Suprapubic skin (tissue), 4 donors: ENCODE measurements at regions not wholly inside any gene's neighbourhood (a gene's known extent, or its start where the extent isn't known, plus 50 kb on each side); places are given as distances from the start of the nearest gene placed in this dataset.

Experiments used
- DNase-seq, 2 donors: peaks; one replicate each; pipeline ENCODE4 v3.0.0-alpha.2; 2019; ENCODE audit warnings: low spot score in 2 of 2
- H3K27ac ChIP-seq: fragments of 200-600 bp; sonication (generic); one replicate; pipeline ENCODE4 v1.5.1; 2019
- H3K27me3 ChIP-seq: fragments of 200-600 bp; sonication (generic); one replicate; pipeline ENCODE4 v1.5.1; 2019
- H3K36me3 ChIP-seq: fragments of 200-600 bp; sonication (generic); one replicate; pipeline ENCODE4 v1.5.1; 2019
- H3K4me1 ChIP-seq: fragments of 200-600 bp; sonication (generic); one replicate; pipeline ENCODE4 v1.5.1; 2019
- H3K4me3 ChIP-seq: fragments of 200-600 bp; sonication (generic); one replicate; pipeline ENCODE4 v1.5.1; 2019; ENCODE audit warnings: mild to moderate bottlenecking
- H3K9me3 ChIP-seq: fragments of 200-600 bp; sonication (generic); one replicate; pipeline ENCODE4 v1.5.1; 2019
- EP300 ChIP-seq: sonication (generic); formaldehyde crosslinking; IDR thresholded peaks from one replicate; pipeline ENCODE4 v1.6.1; 2017; ENCODE audit warnings: antibody characterized with exemption
- POLR2A ChIP-seq, 2 donors: fragments of 450-650 bp; IDR thresholded peaks; one replicate each; pipeline ENCODE4 v1.6.1; 2017; ENCODE audit warnings: antibody characterized with exemption in 2 of 2, mild to moderate bottlenecking in 2 of 2, moderate library complexity in 2 of 2
- POLR2AphosphoS5 ChIP-seq, 3 donors: sonication (generic); formaldehyde crosslinking; IDR thresholded peaks; one replicate each; pipeline ENCODE4 v1.6.1; 2017; ENCODE audit warnings: antibody characterized with exemption in 3 of 3
- WGBS: methylation state at CpG from one replicate; pipeline ENCODE4 v1.1.5; 2018; 5-methylcytosine and 5-hydroxymethylcytosine counted together
- TF ChIP-seq, protein P1 (sequence below), 2 donors: fragments of 200-600 bp in 1 of 2; fragments of 450-650 bp in 1 of 2; sonication (generic) in 1 of 2; IDR thresholded peaks; one replicate each; pipeline ENCODE4 v1.5.1; 2016 to 2019; ENCODE audit warnings: antibody characterized with exemption in 2 of 2, mild to moderate bottlenecking in 1 of 2, moderate library complexity in 1 of 2

DNA sequence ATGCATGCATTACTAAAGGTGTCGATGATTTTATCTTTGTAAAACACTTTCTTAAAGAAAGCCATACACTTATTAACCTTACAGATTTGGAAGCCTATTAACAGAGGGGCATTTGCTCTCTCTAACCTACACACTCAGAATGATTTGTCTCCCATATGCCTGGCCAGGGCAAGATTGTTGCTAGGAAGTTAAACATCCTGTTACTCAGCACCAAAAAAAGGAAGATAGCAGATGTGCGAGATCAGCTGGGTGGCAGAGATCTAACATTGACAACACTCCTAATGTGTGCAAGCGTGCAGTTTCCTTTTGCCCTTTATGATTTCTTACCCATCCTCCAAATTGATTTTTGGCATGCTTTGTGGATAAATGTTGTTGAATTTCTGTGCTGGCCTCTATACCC is 73.9 kb upstream of the TMEM108 start:
- H3K4me3 ChIP-seq = no peak overlapping the region
- 40% methylated on average over 3 of the region's 3 CpGs for WGBS
- no peak for DNase-seq
- H3K27ac ChIP-seq = no peak overlapping the region
- H3K36me3 ChIP-seq = no peaks in the 10 kb centered on the region
- H3K9me3 ChIP-seq = no peaks in the 10 kb centered on the region
- H3K4me1 ChIP-seq = no peaks in the 10 kb centered on the region
- no peak for TF ChIP-seq POLR2A (IDR thresholded peaks at IDR 0.05)
- H3K27me3 ChIP-seq = no peaks in the 10 kb centered on the region

DNA sequence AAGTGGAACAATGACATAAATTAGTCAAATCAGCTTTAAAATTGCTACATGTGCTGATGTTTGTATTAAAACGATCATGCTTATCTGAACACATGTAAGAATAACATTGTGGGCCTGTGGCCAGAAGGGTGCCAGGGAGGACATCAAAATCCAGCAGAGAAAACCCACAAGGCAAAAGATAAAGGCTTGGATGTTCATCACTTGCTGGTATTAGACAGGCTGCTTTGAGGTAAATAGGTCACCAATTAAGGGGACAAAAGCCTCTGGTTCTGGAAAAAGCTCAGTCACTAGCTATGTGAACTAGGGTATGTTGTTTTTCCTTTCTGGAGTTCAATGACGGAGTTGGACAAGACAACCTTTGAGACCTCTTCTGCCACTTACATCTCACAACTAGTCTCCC is 74.4 kb upstream of the TMEM108 start:
- H3K4me1 ChIP-seq = no peaks in the 10 kb centered on the region
- 58% methylated on average over 2 of the region's 2 CpGs for WGBS
- no peak for TF ChIP-seq EP300
- no peak for TF ChIP-seq POLR2A (IDR thresholded peaks at IDR 0.05)
- no peak for TF ChIP-seq POLR2AphosphoS5 (IDR thresholded peaks at IDR 0.05)
- TF ChIP-seq, protein P1, sequence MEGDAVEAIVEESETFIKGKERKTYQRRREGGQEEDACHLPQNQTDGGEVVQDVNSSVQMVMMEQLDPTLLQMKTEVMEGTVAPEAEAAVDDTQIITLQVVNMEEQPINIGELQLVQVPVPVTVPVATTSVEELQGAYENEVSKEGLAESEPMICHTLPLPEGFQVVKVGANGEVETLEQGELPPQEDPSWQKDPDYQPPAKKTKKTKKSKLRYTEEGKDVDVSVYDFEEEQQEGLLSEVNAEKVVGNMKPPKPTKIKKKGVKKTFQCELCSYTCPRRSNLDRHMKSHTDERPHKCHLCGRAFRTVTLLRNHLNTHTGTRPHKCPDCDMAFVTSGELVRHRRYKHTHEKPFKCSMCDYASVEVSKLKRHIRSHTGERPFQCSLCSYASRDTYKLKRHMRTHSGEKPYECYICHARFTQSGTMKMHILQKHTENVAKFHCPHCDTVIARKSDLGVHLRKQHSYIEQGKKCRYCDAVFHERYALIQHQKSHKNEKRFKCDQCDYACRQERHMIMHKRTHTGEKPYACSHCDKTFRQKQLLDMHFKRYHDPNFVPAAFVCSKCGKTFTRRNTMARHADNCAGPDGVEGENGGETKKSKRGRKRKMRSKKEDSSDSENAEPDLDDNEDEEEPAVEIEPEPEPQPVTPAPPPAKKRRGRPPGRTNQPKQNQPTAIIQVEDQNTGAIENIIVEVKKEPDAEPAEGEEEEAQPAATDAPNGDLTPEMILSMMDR (IDR thresholded peaks at IDR 0.05) = no peak

DNA sequence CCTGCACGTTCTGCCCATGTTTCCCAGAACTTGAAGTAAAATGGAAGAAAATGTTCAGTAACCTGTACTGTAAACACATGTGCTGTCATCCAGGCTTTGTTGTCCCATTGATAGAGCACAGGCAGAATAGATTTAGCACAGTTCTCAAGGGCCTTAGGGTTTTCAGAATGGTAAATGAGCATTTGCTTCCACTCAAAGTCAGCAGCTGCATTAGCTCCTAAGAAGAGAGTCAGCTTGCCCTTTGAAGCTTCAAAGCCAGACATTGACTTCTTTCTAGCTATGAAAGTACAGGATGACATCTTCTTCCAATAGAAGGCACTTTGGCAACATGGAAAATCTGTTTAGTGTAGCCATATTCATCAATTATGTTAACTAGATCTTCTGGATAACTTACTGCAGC is 76.2 kb upstream of the TMEM108 start:
- no peaks in the 10 kb centered on the region for H3K36me3 ChIP-seq
- H3K4me1 ChIP-seq = no peaks in the 10 kb centered on the region
- no peaks in the 10 kb centered on the region for H3K27me3 ChIP-seq
- no peak overlapping the region for H3K4me3 ChIP-seq
- DNase-seq = no peak
- no peaks in the 10 kb centered on the region for H3K9me3 ChIP-seq
- WGBS = 50% methylated on average over 1 of the region's 1 CpG
- TF ChIP-seq POLR2AphosphoS5 (IDR thresholded peaks at IDR 0.05) = no peak
- TF ChIP-seq, protein P1 (IDR thresholded peaks at IDR 0.05) = no peak
- H3K27ac ChIP-seq = no peak overlapping the region

More for the DNA sequence above, 74.4 kb upstream of the TMEM108 start:
- Histone ChIP-seq H3K36me3 (no peaks in the 10 kb centered on the region), H3K9me3 (no peaks in the 10 kb centered on the region), H3K27me3 (no peaks in the 10 kb centered on the region), H3K4me3 (no peak overlapping the region), H3K27ac (no peak overlapping the region)
- no peak for DNase-seq

DNA sequence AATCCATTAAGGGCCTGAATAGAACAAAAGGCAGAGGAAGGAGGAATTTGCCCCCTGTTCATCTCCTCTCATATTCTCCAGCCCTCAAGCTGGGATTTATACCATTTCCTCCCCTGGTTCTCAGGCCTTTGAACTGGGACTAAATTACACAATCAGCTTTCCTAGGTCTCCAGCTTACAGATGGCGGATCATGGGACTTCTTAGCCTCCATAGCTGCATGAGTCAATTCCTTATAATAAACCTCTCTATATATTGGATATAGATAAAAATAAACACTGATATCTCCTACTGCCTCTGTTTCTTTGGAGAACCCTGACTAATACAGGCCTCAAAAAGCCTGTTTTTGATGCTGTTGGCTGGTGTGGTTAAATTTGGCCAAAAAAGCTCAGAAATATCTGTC is 84.5 kb upstream of the TMEM108 start:
- Histone ChIP-seq H3K4me1 (no peaks in the 10 kb centered on the region), H3K27ac (no peak overlapping the region), H3K36me3 (no peaks in the 10 kb centered on the region), H3K9me3 (no peaks in the 10 kb centered on the region), H3K27me3 (no peaks in the 10 kb centered on the region), H3K4me3 (no peak overlapping the region)
- no peak for TF ChIP-seq POLR2A (IDR thresholded peaks at IDR 0.05)
- no peak for DNase-seq
- 68% methylated on average over 1 of the region's 1 CpG for WGBS

DNA sequence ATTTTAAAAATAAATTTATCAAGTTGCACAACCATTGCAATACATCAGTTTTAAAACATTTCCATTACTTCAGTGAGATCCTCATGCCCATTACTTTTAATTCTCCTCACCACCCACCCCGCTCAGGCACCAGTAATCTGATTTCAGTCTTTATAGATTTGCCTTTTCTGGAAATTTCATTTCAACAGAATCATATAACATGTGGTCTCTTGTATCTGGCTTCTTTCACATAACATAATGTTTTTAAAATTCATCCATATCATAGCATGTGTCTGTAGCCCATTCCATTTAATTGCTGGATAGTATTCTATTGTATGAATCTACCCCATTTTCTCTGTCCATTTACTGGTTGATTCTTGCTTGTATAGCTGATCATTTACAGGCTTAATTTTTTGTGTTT is 110.3 kb upstream of the TMEM108 start:
- WGBS = 88% methylated on average over 1 of the region's 1 CpG
- TF ChIP-seq EP300 = no peak
- no peak for TF ChIP-seq POLR2A (IDR thresholded peaks at IDR 0.05)
- TF ChIP-seq POLR2AphosphoS5 (IDR thresholded peaks at IDR 0.05) = no peak
- TF ChIP-seq, protein P1 (IDR thresholded peaks at IDR 0.05) = no peak
- no peak overlapping the region for H3K27ac ChIP-seq
- H3K27me3 ChIP-seq = no peaks in the 10 kb centered on the region
- no peaks in the 10 kb centered on the region for H3K36me3 ChIP-seq
- no peaks in the 10 kb centered on the region for H3K9me3 ChIP-seq
- no peaks in the 10 kb centered on the region for H3K4me1 ChIP-seq
- no peak for DNase-seq
- H3K4me3 ChIP-seq = no peak overlapping the region

DNA sequence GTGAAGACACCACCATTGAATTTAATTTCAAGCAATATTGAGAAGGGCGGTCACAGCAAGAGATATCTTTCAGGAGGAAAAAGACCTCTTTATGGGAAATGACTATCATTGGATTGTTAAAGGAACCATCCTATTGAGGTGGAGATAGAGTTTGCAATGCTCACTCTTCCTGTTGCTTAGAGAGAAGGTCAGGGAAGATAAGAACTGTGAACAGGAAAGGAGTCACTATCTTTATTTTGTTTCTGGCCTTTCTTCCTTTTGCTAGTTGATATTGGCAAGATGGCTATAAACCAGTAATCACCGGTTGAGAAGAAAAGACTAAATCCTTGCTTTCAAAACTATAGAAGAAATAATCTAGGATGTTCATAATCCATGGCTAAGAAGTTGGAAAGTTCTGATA is 112.1 kb upstream of the TMEM108 start:
- no peaks in the 10 kb centered on the region for H3K9me3 ChIP-seq
- 75% methylated on average over 2 of the region's 2 CpGs for WGBS
- H3K4me1 ChIP-seq = no peaks in the 10 kb centered on the region
- H3K36me3 ChIP-seq = no peaks in the 10 kb centered on the region
- TF ChIP-seq POLR2AphosphoS5 (IDR thresholded peaks at IDR 0.05) (no peak), POLR2A (IDR thresholded peaks at IDR 0.05) (no peak), EP300 (no peak)
- TF ChIP-seq, protein P1 (IDR thresholded peaks at IDR 0.05) = no peak
- DNase-seq = no peak
- no peaks in the 10 kb centered on the region for H3K27me3 ChIP-seq
- H3K27ac ChIP-seq = no peak overlapping the region
- no peak overlapping the region for H3K4me3 ChIP-seq
